Psoas muscle (tissue), 7 donors: ENCODE measurements at regions not wholly inside any gene's neighbourhood (a gene's known extent, or its start where the extent isn't known, plus 50 kb on each side); places are given as distances from the start of the nearest gene placed in this dataset.
"Not testable (repeated sequence)": the region's sequence is repeated elsewhere in the genome, so short reads cannot be mapped to it uniquely, and the experiment has no call there.

Source experiments
- ATAC-seq, 4 donors: fragments of 200-7000 bp; cut with Tn5 transposase; one replicate each; pipeline ENCODE4 v1.9.1; 2020; ENCODE audit warnings: moderate library complexity in 3 of 4, mild to moderate bottlenecking in 2 of 4
- DNase-seq, 2 donors: peaks; one replicate each; pipeline ENCODE4 v3.0.0-alpha.2; 2020
- H3K27ac ChIP-seq: fragments of 200-600 bp; one replicate; pipeline ENCODE4 v1.8.0; 2022
- H3K27me3 ChIP-seq, 3 donors: fragments of 200-600 bp in 1 of 3; one replicate each; pipeline versions ENCODE4 v1.6.1 to v1.8.0; 2013 to 2022; ENCODE audit warnings: low read length in 2 of 3, mild to moderate bottlenecking in 2 of 3, moderate library complexity in 1 of 3; ENCODE audit not compliant: insufficient read depth in 3 of 3
- H3K36me3 ChIP-seq, 2 donors: fragments of 200-600 bp in 1 of 2; one replicate each; pipeline versions ENCODE4 v1.6.1 to v1.8.0; 2013 to 2022; ENCODE audit warnings: low read depth in 1 of 2, mild to moderate bottlenecking in 1 of 2, moderate library complexity in 1 of 2; ENCODE audit not compliant: insufficient read depth in 1 of 2
- H3K4me1 ChIP-seq: fragments of 200-600 bp; one replicate; pipeline ENCODE4 v1.8.0; 2022
- H3K4me3 ChIP-seq: fragments of 200-600 bp; one replicate; pipeline ENCODE4 v1.8.0; 2022; ENCODE audit warnings: mild to moderate bottlenecking
- H3K9me3 ChIP-seq: fragments of 200-600 bp; one replicate; pipeline ENCODE4 v1.8.0; 2022
- WGBS, 3 donors: extraction: QIAGEN DNeasy Blood & Tissue Kit; methylation state at CpG; one replicate each; pipeline versions ENCODE4 v1.1.6 to v1.1.7; 2013; 5-methylcytosine and 5-hydroxymethylcytosine counted together
- intact Hi-C, 2 donors: fragments of 100-400 bp; cut with DNase I; formaldehyde crosslinking; loops; one replicate each; pipeline versions ENCODE4 v1.11.0 to v1.14.2; 2022
- TF ChIP-seq, protein P1 (sequence below): fragments of 200-600 bp; IDR thresholded peaks from one replicate; pipeline ENCODE4 v1.8.0; 2022; ENCODE audit warnings: antibody characterized with exemption
- donor health status: healthy with polysubstance abuse.
- donor health status: DM: no; HTN: no; CAD: no; lungs with moderate emphysema.
- donor health status: Bipolar disorder and iron deficiency.
- donor health status: healthy.
- donor health status: DM: yes; HTN: yes; CAD: no.
- donor health status: DM: no; HTN: no; CAD: no.
- donor health status: DM: yes; HTN: yes; CAD: no.

DNA sequence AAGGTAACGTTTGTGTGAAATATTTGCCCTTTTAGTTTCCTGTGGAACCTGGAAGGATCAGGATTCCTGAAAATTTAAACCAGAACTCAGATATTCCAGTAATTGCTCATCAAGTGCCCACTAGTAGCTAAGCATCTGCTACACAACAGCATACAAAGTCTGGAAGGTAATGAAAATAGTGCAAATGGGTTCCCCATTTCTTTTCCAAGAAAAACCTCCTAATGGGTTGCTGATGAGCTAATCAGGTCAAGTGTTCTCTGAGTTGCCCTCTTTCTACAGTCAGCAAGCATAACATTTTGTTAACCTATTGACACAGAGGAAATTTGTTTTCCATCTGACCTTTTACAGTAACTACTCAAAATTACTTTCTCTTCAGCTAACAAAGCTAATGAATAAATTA, 83.6 kb upstream of the PMCH start:
- H3K4me1 ChIP-seq = no peaks in the 10 kb centered on the region
- H3K27ac ChIP-seq = no peak overlapping the region
- peaks cover 1% of the 10 kb centered on the region for H3K9me3 ChIP-seq
- DNase-seq (no peak), ATAC-seq (no peak)
- intact Hi-C loops = no loop called here
- TF ChIP-seq, protein P1, sequence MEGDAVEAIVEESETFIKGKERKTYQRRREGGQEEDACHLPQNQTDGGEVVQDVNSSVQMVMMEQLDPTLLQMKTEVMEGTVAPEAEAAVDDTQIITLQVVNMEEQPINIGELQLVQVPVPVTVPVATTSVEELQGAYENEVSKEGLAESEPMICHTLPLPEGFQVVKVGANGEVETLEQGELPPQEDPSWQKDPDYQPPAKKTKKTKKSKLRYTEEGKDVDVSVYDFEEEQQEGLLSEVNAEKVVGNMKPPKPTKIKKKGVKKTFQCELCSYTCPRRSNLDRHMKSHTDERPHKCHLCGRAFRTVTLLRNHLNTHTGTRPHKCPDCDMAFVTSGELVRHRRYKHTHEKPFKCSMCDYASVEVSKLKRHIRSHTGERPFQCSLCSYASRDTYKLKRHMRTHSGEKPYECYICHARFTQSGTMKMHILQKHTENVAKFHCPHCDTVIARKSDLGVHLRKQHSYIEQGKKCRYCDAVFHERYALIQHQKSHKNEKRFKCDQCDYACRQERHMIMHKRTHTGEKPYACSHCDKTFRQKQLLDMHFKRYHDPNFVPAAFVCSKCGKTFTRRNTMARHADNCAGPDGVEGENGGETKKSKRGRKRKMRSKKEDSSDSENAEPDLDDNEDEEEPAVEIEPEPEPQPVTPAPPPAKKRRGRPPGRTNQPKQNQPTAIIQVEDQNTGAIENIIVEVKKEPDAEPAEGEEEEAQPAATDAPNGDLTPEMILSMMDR = no peak
- no peak overlapping the region for H3K4me3 ChIP-seq
- H3K27me3 ChIP-seq = no peaks in the 10 kb centered on the region
- no peaks in the 10 kb centered on the region for H3K36me3 ChIP-seq
- 59 to 75% (median 65%) methylated on average over 1 of the region's 1 CpG for WGBS, 3 donors

DNA sequence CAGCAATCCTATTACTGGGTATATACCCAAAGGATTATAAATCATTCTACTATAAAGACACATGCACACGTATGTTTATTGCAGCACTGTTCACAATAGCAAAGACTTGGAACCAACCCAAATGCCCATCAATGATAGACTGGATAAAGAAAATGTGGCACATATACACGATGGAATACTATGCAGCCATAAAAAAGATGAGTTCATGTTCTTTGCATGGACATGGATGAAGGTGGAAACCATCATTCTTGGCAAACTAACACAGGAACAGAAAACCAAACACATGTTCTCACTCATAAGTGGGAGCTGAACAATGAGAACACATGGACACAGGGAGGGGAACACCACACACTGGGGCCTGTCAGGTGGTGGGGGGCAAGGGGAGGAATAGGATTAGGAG, 58.1 kb upstream of the PMCH start:
- ATAC-seq, H3K9me3 ChIP-seq, H3K27ac ChIP-seq, DNase-seq, H3K27me3 ChIP-seq, H3K4me1 ChIP-seq, H3K36me3 ChIP-seq, H3K4me3 ChIP-seq, intact Hi-C loops: not testable (repeated sequence)
- WGBS, 3 donors = 80 to 88% (median 85%) methylated on average over 1 of the region's 2 CpGs

DNA sequence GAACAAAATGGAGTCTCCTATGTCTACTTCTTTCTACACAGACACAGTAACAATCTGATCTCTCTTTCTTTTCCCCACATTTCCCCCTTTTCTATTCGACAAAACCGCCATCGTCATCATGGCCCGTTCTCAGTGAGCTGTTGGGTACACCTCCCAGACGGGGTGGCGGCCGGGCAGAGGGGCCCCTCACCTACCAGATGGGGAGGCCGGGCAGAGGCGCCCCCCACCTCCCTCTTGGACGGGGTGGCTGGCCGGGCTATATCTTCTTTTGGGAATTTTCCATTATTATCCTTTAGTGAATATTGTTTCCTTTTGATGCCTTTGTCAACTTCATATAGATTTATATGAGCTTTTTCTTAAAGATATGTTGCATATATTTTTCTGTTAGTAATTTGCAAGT, 53.4 kb upstream of the PMCH start:
- intact Hi-C loops, ATAC-seq: not testable (repeated sequence)

DNA sequence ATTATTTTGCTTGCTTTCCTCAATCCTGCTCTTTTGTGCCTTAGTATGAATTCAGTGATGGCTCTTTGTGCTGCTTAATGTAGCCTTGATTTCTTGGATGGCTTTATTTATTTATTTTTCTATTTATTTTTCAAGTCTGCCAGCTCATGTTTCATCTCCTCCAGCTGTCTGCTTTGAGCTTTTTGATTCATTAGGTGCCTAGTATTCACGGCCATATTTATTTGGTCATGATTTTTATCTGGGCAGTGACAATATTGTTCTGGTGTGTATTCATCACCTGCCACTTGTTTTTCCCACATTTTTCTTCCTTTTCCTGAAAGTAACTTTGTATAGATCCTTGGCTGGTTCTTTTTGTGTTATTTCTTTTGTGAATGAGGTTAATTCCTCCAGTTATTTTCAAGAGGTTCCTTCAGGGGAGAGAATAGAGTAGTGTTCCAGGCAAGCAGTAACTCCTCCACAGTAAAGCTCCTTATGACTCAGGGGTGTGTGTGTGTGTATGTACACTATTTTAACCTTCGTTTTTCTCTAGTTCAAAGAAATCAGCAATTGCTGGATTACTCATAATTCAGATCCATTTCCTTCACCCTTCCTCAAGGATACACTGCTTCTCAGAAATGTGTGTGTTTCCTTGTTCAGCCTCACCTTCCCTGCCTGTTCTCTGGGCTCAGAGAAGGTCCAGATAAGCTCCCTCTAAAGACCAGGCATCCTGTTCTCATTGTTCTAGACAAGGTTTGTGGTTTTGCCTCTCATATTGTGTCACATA, 51.6 kb upstream of the PMCH start:
- H3K4me1 ChIP-seq = no peaks in the 10 kb centered on the region
- intact Hi-C loops = no loop called here
- H3K27me3 ChIP-seq = no peaks in the 10 kb centered on the region
- ATAC-seq (no peak), DNase-seq (no peak)
- H3K4me3 ChIP-seq = no peak overlapping the region
- TF ChIP-seq, protein P1 = no peak
- H3K27ac ChIP-seq = no peak overlapping the region
- H3K36me3 ChIP-seq = no peaks in the 10 kb centered on the region
- H3K9me3 ChIP-seq = peaks cover 4% of the 10 kb centered on the region
- WGBS, 3 donors = 47 to 52% (median 49%) methylated on average over 2 of the region's 2 CpGs

More for the DNA sequence above, 53.4 kb upstream of the PMCH start:
- H3K4me3 ChIP-seq, H3K36me3 ChIP-seq, H3K9me3 ChIP-seq, H3K27ac ChIP-seq, DNase-seq, H3K27me3 ChIP-seq, H3K4me1 ChIP-seq: not testable (repeated sequence)
- 91 to 93% (median 93%) methylated on average over 7 to 8 of the region's 11 CpGs for WGBS, 3 donors
